NCI-H526 (cell line): ENCODE measurements at regions not wholly inside any gene's neighbourhood (a gene's known extent, or its start where the extent isn't known, plus 50 kb on each side); places are given as distances from the start of the nearest gene placed in this dataset.

Experiments used
- DNase-seq, 2 experiments: peaks; one replicate each; lab custom pipeline; 2025; lab: John Stamatoyannopoulos, UW

DNA sequence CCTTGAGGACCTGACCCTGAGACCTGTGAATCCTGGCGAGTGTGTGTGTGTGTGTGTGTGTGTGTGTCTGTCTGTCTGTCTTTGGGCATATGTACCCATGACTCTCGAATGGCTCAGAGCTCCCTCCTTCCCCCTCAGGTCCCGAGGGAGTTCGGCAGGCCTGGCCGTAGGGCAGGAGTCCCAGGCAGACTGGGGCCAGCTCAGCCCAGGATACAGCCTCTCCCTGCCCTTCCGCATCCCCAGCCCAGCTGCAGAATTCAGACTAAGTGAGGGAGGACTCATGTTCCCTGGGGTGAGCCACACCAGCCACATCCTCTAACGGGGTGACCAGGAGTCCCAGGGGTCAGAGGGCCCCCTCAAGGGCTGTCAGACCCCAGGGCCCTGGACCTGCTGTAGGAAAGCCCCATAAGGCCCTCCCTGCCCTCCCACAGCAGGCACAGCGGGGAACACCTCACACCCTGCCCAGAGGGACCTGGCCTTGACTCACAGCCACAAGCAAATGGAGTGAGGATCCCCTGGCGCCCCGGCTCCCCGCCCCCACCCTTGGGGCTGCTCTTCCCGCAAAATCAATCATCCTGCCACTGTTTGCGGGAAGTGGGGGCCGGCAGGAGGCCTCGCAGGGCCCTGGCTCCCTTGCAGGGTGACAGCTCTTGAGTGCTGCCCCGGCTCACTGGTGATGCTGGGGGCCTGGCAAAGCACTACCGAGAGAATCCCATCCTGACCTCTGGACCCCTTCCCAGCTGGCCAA lies 101.7 kb upstream of the CASZ1 start:
- no peak for DNase-seq

DNA sequence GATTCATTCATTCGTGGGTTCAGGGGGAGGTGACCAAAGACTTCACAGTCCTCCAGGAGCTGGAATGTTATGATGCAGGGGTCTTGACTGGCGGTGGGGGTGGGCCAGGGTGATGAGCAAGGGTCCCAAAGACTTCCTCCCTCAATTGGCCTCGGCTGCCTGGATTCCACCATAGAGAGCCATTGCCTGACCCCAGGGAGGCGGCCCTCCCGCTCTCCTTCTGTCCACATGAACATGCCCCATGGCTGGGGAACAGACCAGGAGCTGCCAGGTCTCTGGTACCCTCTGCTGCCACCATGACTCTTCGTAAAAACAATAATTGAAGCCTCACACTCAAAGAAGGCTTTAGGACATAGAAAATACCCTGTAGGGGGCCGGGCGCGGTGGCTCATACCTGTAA lies 102.5 kb upstream of the CASZ1 start:
- DNase-seq, result no peak

DNA sequence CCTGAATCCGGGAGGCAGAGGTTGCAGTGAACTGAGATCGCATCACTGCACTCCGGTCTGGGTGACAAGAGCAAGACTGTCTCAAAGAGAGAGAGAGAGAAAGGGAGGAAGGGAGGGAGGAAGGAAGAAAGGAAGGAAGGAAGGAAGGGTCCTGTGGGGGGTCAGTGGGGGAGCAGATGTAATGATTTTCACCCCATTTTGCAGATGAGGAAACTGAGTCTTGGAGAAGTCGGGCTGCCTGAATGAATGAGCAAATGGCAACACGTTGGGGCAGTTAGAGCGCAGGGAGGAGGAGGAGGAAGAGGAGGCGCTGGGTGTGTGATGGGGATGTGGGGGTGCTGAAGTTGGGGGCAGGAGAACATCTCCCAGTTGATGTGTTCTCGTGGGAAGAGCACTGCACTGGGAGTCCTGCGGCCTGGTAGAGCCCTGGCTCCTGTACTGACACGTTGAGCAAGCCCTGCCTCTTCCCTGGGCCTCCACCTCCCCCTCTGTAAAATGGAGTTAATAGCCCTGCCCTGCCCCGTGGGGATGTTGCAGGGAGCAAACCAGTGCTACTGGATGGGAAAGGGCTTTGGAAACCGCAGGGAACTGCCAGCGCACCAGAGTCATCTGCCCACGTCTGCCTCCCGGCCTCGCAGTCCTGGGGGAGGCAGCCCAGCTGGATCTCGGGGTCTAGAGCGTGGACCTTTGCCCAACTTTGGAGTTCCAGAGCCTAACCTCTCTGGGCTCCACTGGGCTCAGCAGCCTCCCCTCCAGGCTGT lies 103.2 kb upstream of the CASZ1 start:
- no peak for DNase-seq

DNA sequence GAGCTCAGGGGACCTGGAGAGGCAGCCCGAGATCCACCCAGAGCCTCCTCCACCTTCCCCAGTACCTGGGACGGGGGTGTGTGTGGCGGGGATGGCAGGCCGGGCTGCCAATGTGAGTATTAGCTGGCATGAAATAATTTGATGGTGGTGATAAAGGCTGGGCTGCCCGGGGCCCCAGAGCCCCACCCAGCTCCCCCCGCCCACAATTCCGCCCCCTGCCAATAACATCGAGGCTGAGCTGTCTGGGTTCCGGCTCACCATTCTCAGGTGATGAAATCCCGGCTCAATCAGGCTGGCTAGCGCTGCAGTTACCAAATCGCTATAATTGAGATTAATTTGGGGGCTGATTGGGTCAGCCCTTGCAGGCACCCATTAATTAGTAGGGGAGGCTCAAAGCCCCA lies 103.8 kb upstream of the CASZ1 start:
- no peak for DNase-seq

DNA sequence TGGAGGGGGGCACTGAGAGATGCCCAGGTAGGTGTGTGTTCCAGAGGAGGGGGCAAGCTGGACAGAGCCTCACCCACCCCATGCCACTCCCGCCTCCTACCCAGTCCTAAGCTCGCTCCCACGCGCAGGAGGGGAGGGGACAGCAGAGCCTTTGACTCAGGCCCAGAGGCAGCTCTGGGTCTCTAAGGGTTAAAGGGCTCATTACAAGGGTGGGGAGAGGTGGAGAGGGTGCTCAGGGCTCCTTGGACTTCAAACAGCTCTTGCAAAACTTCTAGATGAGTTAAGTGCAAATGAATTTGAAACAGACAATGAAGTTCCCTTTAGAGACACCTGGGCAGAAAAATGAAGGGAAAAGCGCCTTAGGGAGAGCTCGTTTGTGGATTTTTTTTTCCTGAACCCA lies 104.2 kb upstream of the CASZ1 start:
- no peak for DNase-seq

DNA sequence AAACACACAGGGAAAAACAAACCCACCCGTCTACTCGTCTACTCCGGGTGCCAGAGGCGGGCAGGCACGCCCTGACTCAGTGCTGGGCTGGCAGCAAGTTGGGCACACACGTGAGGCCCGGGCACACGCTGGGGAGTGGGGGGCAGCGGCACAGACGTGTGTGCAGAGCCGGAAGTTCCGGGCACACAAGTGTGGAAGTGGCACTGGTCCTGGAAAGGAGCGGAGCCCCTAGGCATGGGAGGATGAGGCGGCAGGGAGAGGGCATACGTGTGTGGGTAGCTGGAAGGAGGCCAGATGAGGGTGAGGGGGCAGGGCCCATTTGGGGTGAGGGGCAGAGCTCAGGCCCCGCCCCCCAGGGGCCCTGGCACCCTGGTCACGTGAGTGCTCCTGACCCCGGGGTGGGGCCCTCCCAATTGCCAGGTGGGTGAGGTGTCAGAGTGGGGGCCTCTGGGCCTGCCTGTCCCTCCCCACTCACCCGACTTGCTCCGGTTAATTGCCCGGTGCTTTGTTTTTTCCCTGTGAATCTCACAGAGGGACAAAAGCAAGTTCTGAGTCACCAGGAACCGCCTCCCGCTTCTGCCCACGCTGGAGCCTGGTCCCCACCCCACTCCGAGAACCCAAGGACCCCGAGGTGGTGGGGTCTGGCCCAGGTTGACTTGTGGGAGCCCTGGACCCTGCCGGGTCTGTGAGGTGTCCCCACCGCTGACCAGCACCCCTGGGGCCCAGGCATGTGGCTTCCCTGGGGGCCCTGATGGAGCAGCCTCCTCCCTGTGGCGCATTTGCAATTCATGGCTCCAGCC lies 104.8 kb upstream of the CASZ1 start:
- DNase-seq, result no peak

DNA sequence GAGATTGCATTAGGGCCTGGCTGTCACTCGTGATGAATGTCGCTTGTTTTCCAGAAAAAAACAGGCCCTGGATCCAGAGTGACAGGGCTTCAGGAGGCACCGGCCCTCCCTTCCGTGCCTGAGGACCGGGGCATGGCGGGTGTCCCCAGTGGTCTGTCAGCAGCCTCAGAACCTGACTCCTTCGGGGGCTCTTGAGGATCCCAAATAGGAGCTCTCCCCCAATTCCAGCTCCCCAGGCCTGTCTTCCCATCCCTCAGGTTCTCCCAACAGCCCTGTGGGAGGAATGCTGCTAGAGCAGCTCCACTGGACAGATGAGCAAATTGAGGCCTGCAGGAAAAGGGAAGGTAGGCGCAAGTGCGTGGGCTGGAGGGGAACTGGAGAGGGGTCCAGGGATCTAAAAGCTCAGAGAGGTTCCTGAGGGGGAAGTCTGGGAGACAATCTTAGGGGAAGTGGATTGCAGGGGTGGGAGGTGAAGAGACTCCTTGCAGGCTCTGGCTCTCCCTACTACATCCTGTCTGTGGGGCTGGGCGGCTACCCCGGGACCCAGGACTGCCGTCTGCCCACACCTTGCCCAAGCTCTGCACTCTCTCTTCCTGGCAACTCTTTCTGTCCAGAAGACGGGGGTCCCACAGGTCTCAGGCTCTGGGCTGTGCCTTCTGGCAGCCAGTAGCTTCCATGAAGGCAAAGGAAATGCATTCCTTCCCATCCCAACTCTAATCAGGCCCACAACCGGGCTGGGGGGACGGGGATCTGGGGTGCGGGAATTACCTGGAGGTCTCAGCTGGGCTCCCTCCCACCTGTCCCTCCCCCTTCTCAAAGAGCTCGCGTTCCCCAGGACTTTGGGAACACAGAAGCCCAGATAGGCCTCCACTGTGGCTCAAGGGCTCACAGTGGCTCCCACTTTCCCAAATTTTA lies 105.7 kb upstream of the CASZ1 start:
- no peak for DNase-seq

DNA sequence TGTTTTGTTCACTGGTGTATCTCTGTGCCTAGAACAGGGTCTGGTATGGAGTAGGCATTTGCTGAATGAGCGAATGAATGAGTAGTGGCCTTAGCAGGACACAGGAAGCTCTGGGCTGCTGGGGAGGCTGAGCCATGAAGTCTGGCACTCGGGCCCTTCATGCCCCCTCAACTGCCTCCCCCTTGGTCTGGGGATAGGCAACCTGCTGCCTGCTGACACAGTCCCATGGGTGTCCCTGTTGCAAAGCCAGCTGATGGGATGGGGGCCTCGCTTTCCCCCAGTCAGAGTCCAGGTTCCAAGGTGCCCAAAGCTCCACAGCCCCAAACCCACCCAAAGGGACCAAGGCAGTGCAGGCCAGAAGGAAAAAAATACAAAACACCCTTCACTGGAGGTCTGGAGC lies 107.0 kb upstream of the CASZ1 start:
- no peak for DNase-seq

DNA sequence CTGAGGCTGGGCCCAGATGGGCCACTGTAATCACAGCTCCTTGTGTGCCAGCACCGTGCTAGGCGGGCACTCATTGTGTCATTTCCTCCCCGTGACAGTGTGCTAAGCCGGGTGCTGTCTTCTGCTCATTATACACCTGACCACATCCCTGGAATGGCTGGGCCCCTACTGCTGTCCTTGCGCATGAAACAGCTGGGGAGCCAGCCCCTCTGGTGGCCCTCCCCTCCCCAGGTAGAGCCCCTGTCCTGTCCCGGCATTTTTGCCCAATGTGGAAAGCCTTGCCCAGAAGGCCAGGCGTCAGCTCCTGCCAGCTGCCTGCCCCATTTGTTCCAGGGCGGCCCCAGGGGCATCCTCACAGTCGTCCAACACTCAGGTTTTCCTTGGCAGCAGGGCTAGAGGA lies 107.4 kb upstream of the CASZ1 start:
- no peak for DNase-seq

DNA sequence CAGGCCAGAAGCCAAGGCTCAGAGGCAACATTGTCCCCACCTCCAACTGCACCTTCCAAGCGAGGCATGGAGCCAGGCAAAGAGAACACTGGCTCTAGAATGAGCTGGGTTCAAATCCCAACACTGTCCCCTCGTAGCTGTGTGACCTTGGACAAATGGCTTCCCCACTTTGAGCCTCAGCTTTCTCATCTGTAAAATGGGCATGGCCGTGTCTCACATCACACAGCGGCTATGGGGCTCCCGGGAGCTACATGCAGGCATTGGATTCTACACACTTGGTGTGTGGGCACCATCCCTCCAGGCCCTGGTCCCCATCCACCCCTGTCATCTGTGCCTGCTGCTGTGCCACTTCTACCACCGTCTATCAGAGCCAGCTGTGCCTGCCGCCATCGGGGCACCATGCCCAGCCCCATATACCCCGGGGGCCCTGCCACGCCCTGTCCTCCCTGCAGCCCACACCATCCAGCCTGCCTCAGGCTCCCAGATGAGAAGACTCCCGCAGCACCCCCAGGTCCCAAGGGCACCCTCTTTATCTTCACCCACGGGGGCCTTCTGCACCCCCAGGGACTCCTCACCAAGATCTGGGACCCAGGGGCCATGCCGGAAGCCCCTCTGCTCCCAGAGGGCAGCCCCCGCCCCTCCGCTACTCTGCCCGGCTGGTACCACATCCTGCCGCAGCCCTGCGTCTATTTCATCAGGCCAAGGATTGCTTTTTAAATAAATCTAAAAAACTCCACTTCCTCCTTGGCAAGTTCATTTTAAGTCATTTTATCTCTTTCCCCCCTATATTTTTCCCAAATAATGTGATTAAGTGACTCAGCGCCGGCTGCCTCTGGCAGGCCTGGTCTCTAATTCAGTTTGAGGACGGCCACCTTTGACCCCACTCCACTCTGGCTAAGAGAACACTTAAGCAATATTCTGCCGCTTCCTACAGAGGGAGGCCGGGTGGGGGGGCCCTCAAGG lies 107.8 kb upstream of the TARDBP start:
- no peak for DNase-seq

DNA sequence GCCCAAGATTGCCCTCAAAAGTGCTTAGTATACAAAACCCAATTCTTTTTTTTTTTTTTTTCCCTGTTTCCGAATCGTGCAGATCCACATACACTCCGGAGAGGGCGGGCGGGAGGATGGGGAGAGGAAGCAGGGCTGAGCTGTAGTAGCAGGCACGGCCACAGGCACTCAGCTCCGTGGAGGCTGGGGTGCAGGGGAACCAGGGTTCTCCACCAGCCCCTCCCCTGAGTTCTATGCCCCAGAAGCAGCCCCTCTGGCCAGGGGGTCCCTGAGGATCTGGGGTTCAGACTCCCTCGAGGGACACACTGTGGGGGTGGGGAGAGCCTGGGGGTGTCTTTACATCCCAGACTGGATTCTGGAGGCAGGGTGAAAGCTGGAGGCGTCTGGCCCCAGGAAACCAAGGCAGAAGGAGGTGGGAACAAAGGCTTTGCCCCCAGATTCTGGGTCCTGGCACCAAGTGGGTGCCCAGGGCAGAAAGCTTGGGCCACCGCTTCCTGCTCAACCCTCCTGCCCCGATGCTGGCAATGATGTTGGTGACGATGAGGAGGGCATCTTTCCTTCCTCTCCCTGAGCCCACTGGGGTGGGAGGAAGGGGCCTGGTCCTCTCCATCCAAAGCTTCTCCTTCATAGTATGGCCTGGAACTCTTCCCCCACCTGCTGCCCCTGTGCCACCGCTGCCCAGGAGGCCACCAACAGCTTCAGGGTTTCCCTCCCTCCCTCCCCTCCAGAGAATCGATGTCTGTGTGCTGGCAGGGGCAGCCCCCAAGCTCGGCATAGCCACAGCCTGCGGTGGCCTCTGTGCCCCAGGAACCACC lies 106.4 kb upstream of the TARDBP start:
- DNase-seq, result no peak

DNA sequence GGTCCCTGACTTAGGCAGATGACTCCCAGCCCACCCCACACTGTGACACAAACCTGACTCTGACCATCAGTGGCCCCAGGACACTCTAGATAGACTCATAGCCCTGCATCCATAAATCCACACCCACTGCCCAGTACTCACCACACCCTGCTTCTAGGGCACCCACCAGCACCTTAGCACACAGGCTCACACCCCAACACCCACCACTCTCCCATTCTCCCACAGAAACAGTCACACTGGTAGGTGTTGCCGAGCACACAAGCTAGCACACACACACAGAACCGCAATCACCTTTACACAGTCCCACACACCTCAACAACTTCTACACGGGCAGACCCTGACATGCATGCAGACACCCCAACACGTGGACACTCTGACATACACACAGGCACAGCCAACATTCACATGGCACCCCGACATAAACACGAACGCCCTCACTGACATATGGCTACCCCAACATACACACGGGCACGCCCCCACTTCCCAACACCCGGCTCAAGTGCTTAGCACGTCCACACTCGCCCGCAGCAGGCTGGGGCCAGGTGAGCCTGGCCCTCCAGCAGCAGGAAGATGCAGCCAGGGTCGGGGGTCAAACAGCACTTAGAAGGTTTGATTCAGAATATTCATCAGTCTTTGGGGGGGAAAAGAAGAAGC lies 105.5 kb upstream of the TARDBP start:
- no peak for DNase-seq

DNA sequence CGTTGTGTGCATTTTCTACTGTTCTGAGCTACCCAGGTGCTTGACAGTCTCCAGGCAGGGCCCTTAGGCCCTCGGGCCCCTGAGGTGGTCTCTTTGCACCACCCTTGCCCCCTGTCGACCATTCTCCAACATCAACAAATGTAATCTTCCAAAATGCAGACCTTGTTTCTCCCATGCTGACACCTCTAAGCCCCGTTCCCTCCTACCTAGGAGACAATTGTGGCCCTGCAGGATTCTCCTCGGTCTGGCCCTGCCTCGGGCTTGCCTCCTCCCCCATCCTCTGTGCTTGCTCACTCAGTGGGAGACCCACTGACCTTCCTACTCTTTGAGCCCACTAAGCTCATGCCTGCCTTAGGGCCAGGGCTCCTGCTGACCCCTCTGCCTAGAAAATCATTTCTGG lies 104.2 kb upstream of the TARDBP start:
- no peak for DNase-seq

DNA sequence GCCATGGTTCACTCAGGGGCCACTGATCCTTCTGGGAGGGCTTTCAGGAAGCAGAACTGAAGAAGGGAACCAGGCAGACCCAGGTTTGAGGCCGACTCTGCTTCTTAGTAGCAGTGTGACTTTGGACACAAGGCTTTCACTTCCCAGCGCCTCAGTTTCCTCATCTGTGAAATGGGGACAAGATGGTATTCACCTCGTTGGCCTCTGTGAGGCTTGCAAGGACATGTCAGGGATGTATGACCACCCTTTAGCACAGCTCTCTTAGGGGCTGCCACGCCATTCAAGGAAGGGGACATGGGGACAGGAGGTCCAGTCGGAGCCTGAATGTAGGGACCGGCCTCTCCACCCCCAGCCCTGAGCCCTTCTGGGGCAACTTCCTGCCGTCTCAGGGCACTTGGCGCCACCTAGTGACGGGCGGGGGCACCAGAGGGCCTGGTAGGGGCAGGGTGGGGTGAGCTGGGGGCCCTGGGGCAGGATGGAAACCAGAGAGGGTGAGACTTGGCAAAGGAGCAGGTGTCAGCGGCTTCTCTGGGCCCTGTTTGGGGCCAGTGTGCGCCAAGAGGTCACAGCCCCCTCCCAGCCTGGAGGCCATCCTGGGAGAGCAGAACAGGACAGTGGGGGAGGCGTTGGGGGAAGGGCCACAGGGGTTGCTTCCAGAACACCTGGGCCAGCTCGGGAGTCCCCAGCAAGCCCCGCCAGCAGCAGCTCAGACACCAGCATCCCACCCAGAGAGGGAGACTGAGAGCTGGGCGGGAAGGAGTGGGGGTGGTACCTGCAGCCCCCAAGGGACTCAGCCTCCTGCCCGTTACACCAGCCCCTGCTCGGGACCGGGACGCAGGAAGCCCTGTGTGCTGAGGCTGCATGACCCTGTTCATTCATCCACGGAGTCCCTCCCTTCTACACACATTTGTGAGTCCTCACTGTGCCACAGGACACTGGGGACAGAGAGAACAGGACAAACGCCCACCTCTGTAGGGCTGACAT lies 102.5 kb upstream of the TARDBP start:
- peak; percentile 19 to 64 for DNase-seq

DNA sequence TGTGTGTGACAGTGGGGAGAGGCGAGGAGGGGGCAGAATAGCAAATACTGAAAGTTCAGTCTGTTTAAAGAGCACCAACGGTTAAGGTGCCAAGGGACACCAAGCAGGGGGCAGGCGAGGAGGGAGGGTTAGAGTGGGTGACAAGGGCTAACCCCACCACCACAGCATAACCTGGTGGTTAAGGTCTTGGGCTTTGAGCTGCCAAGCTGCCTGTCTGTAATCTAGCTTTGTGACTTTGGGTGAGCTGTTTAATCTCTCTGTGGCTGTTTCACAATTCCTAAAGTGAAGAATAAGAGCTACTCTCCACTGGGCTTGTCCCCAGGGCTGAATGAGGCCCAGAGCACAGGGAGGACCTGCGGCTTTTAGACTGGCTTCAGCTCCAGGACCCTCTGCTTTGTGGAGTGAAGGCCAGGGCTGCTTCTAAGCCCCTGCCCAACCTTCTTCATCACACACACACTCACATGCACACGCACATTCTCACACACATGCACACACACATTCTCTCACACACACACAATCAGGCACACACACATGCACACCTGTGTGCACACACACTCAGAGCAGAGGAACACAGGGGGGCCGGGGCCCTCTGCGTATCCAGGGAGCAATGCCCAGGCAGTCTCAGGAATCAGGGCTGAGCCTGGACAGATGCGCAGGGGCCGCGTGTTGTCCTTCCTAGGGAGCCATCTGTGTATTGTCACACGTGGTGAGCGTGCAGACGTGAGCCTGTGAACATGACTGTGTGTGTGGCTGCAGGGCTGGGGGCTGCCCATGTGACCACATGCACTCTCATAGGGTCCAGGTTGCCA lies 101.6 kb upstream of the TARDBP start:
- no peak for DNase-seq

DNA sequence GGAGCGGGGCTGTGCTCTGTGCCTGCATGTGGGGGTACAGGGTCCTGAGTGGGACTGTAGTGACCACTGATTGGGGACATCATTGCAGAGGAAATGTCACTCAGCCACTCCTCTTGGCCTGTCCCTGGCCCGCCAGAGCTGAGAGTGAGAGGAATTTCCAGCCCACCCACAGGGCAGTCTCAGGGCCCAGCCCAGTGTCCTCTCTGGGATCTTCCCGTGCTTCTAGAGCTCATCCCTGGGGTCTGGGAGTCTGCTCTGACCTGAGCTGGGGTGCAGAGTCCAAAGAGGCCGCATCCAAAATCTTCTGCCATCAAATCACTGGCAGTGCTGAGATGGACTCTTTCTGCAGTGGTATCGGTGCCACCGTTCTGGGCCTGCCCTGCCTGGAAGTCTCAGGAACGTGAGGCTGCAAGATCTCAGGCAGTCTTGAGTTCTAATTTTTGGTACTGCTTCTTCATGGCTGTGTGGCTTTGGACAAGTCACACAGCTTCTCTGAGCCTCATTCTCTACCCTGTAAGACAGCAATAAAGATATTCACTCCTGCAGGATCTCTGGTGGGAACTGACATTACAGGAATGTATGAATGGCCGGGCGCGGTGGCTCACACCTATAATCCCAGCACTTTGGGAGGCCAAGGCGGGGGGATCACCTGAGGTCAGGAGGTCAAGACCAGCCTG lies 100.8 kb upstream of the TARDBP start:
- no peak for DNase-seq

DNA sequence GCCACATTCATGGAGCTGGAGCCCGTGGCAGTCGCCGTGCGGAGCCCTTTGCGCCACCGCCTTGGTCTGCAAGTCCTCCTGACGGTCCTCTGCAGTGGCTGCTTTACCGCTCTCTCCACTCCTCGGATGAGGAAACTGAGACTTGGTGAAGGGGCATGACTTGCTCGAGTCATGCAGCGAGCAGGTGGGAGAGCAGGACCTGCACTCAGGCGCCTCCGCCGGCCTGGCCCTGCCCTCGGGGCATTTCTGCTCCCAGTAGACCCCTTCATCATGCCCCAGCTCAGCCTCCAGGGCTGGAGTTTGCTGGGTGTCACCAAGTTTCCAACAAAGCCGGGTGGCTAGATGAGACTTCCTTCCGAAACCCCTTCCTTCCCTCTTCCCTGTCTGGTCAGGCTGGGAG lies 100.0 kb upstream of the TARDBP start:
- no peak for DNase-seq
